ENCODE measurements at regions not wholly inside any gene's neighbourhood (a gene's known extent, or its start where the extent isn't known, plus 50 kb on each side); places are given as distances from the start of the nearest gene placed in this dataset.

DNA sequence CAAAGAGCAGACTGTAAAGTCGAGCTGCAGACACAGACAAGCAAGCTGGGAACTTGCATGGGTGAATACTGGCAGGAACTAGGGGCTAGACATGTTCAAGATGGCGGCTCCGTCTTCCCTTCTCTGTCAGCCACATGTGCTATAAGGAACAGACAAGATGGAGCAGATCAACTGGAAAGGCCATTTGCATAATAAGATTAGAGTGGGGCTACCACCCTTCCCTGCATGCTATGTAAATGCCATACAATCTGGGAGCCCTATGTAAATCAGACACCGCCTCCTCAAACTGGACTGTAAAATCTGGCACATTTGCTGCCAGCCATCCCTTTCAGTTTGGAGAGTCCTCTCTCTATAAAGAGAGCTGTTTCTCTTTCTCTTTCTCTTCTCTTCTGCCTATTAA, 640.1 kb upstream of the CDH8 start:
- TF ChIP-seq, protein P1, sequence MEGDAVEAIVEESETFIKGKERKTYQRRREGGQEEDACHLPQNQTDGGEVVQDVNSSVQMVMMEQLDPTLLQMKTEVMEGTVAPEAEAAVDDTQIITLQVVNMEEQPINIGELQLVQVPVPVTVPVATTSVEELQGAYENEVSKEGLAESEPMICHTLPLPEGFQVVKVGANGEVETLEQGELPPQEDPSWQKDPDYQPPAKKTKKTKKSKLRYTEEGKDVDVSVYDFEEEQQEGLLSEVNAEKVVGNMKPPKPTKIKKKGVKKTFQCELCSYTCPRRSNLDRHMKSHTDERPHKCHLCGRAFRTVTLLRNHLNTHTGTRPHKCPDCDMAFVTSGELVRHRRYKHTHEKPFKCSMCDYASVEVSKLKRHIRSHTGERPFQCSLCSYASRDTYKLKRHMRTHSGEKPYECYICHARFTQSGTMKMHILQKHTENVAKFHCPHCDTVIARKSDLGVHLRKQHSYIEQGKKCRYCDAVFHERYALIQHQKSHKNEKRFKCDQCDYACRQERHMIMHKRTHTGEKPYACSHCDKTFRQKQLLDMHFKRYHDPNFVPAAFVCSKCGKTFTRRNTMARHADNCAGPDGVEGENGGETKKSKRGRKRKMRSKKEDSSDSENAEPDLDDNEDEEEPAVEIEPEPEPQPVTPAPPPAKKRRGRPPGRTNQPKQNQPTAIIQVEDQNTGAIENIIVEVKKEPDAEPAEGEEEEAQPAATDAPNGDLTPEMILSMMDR (IDR thresholded peaks at IDR 0.05; ENCODE audit: borderline replicate concordance, insufficient read depth, low read depth, low read length): no peak
- no peak overlapping the region for H3K4me3 ChIP-seq (ENCODE audit: low read depth, low read length)

DNA sequence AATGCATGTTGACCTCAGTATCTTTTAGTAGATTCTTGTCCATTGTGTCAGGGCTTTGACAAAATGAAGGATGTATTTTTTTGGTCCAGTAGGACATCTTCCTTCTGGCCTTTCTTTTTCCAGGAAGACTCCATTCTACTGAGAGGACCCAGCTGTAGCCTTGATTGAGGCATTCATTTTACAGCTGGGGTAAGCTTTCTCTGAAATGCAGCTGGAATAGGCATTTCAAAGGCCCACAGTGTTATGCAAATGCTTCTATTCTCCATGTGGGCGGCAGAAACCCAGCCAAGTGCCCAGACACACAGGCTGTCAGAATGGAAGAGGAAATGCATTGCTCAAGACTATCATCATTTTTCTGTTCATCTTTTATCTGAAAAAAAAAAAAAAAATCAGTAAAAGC, 629.0 kb upstream of the CDH8 start:
- TF ChIP-seq, protein P1 (IDR thresholded peaks at IDR 0.05; ENCODE audit: borderline replicate concordance, insufficient read depth, low read depth, low read length): no peak
- H3K4me3 ChIP-seq (ENCODE audit: low read depth, low read length): no peak overlapping the region

DNA sequence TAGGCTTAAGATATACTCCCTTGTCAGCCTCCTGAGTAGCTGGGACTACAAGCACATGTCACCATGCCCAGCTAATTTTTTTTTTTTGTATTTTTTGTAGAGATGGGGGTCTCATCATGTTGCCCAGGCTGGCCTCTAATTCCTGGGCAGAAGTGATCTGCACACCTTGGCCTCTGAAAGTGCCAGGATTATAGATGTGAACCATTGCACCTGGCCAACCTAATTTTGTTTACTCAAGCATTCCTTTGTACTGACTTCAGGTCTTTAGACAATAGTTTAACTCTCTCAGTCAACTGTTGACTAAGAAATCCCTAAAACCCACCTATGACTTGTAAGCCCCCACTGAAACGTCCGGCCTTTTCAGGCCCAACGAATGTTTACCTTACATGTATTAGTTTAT, 628.3 kb upstream of the CDH8 start:
- TF ChIP-seq, protein P1 (IDR thresholded peaks at IDR 0.05; ENCODE audit: borderline replicate concordance, insufficient read depth, low read depth, low read length): no peak
- no peak overlapping the region for H3K4me3 ChIP-seq (ENCODE audit: low read depth, low read length)

DNA sequence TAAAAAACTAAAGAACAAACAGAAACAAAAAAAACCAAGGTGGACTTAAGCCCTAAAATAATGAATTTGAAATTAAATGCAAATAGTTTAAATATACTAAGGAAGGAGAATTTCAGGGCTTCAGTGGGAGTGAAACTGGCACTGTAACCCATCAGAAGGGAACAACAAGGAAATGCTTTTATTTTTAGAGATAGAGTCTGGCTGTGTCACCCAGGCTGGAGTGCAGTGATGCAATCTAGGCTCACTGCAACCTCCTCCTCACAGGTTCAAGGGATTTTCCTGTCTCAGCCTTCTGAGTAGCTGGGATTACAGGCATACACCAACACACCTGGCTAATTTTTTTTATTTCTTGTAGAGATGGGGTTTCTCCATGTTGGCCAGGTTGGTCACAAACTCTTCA, 625.2 kb upstream of the CDH8 start:
- TF ChIP-seq, protein P1 (IDR thresholded peaks at IDR 0.05; ENCODE audit: borderline replicate concordance, insufficient read depth, low read depth, low read length): no peak
- no peak overlapping the region for H3K4me3 ChIP-seq (ENCODE audit: low read depth, low read length)

DNA sequence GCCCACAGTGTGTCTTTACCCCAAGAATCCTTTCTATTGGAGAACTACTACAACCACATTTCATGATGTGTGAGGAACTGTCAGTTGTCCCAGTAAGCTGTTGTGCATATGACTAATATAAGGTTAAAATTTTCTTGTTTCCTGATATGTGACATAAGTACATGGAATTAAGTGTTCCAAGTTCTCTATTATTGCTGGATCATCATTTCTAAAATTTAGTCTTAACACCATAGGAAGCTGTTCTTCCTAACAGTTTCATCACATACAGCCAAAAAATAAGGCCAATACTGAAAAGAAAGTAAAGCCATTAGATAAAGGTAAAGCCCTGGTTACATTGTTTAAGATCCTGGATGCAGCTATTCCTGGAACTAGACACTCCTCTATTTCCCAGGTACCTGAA, 620.9 kb upstream of the CDH8 start:
- TF ChIP-seq, protein P1 (IDR thresholded peaks at IDR 0.05; ENCODE audit: borderline replicate concordance, insufficient read depth, low read depth, low read length): no peak
- no peak overlapping the region for H3K4me3 ChIP-seq (ENCODE audit: low read depth, low read length)

DNA sequence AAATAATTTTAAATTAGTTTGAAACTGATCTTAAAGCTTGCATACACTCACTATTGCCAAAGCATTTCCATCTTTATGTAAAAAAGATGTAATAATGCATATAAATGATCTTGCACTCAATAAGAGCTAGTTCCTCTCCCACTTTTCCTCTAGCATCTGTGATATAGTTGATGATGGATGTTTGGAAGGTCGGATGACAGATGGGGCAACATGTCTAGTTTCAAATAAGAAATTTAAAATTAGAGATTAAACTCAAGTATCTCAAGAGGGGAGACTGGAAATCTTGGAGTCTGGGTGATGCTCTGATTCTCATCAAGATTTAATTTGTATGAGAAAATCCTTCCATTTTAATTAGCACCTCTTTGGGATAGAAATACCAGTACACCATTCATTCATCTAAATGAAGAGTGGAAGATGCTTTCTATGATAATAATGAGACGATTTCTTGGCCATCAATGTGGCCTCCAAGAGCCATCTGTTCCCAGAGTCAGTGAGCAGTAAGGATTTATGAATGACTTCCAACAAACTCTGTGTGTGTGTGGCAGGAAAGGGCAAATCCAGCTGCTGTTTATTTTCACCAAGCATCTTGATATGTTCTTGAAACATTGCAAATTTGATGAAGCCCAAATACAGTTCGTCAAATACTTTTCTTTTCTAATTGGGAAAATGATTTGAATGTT, 616.3 kb upstream of the CDH8 start:
- H3K4me3 ChIP-seq (ENCODE audit: low read depth, low read length): no peak overlapping the region

DNA sequence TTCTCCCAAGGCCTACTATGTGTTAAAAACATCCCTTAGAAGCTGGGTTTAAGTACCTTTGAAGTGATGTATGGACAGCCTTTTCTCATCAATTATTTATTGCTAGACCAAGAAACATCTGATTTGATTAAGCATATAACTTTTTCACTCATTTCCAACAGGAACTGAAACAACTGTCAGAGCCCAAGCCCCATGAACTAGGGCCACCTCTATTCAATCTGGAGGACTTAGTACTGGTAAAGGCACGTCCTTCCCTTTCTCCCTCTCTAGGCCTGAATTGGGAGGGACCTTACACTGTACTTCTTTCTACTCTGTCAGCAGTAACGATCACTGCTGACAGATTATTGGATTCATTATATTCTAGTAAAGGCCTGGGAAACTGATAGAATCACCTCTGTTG, 612.0 kb upstream of the CDH8 start:
- TF ChIP-seq, protein P1 (IDR thresholded peaks at IDR 0.05; ENCODE audit: borderline replicate concordance, insufficient read depth, low read depth, low read length): no peak
- H3K4me3 ChIP-seq (ENCODE audit: low read depth, low read length): no peak overlapping the region

More for the DNA sequence above, 616.3 kb upstream of the CDH8 start:
- TF ChIP-seq, protein P1 (IDR thresholded peaks at IDR 0.05; ENCODE audit: borderline replicate concordance, insufficient read depth, low read depth, low read length): no peak

All from GM12875 (cell line).